ENCODE measurements at regions not wholly inside any gene's neighbourhood (a gene's known extent, or its start where the extent isn't known, plus 50 kb on each side); places are given as distances from the start of the nearest gene placed in this dataset.

DNA sequence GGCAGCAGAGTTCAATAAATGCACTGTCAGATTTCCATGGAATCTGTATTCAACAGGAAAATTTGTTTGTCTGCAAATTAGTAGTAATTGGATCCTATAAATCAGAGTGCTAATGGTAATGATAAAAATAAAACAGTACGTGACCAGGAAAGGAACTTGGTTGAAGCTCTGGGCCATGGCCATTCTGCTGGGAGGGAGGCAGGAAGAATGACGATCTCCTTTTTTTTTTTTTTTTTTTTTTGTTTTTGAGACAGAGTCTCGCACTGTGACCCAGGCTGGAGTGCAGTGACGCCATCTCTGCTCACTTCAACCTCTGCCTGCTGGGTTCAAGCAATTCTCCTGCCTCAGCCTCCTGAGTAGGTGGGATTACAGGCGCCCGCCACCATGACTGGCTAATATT lies 94.8 kb upstream of the SEC11C start (continued):
- TF ChIP-seq FOXJ3 (CRISPR knock-in tag; IDR thresholded peaks at IDR 0.05) = no peak
- TF ChIP-seq PHF21A (IDR thresholded peaks at IDR 0.05; ENCODE audit: borderline replicate concordance, low read depth) = no peak

DNA sequence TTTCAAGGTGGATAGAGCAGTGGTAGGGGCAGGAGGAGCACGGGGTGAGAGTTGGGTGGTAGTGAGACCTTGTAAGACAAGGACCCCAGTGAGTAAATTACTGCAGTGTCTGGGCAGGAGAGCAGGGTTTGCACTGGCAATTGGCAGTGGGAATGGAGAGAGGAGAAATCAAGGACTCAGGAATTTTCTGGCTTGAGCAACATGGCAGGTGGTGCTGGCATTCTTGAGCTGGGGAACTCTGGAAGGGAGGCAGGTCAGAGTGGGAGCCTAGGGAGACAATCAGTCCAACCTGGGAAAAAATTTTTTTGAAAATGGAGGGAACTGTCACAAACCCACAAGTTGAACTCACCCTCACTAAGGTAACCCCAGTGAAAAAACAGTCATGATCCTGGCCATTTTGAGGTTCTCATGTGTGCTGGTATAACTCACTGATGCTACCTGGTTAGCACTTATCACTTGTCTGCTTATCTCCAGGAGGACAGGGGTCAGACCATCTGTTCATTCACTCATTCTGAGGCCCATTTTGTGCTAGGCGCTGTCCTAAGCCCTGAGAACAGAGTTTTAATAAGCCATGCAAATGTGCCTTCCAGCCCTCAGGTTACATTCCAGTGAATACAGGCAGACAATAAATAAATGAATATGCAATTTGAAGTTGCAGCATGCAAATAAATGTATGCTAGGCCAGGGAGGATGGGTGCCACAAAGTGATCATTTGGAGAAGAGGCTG lies 92.2 kb upstream of the SEC11C start:
- H4K20me1 ChIP-seq (replicated peaks; ENCODE audit: control insufficient read depth, insufficient read depth, low read length) = no peaks in the 10 kb centered on the region
- intact Hi-C loops (cut with micrococcal nuclease) = no loop called here
- WGBS (ENCODE audit: insufficient coverage, low coverage, missing lambda C conversion rate) = 0% methylated on average over 1 of the region's 2 CpGs
- in situ Hi-C loops (cut with MboI) = no loop called here
- DNase-seq (ENCODE audit: extremely low read depth in 1 of 4, low spot score in 3 of 4) (no peak), ATAC-seq (no peak), FAIRE-seq (no peak)
- peaks cover 0 to 5% of the 10 kb centered on the region in 2 experiments; a peak in 2 of 5 replicates for H3K27me3 ChIP-seq (ENCODE audit: control insufficient read depth in 2 of 2, insufficient read depth in 2 of 2, low read length in 2 of 2)
- H3K4me1 ChIP-seq (replicated peaks in 1 of 2; ENCODE audit: control insufficient read depth in 2 of 2, insufficient read depth in 2 of 2, low read length in 2 of 2) = no peaks in the 10 kb centered on the region
- H3K9me3 ChIP-seq (replicated peaks; ENCODE audit: control insufficient read depth, insufficient read depth, low read depth, low read length) = no peaks in the 10 kb centered on the region
- no peak overlapping the region for H3K27ac ChIP-seq (ENCODE audit: extremely low read depth, low read depth, low read length)
- ChIA-PET CTCF (ENCODE audit: low intra/inter-chr PET ratio) (no interaction called here), POLR2A (no interaction called here)
- H2AFZ ChIP-seq (ENCODE audit: low read depth, low read length) = no peak overlapping the region
- no TSS peak for BruUV-seq (replicated peaks)
- H3K79me2 ChIP-seq (ENCODE audit: control insufficient read depth, insufficient read depth, low read length) = no peaks in the 10 kb centered on the region
- no peak overlapping the region for H3K4me3 ChIP-seq
- H3K9ac ChIP-seq (ENCODE audit: insufficient read depth in 1 of 2, low read depth in 2 of 2, low read length in 2 of 2) = no peak overlapping the region
- no peaks in the 10 kb centered on the region for H3K9me1 ChIP-seq (ENCODE audit: control insufficient read depth, insufficient read depth, low read length)
- no peaks in the 10 kb centered on the region for H3K36me3 ChIP-seq (ENCODE audit: control insufficient read depth, insufficient read depth, low read length)
- H3K4me2 ChIP-seq (ENCODE audit: insufficient read depth, low read length) = no peak overlapping the region
- TF ChIP-seq NR1H2 (CRISPR knock-in tag; IDR thresholded peaks at IDR 0.05) (no peak), MEF2A (IDR thresholded peaks at IDR 0.05; ENCODE audit: control insufficient read depth, low read depth, low read length) (no peak), PHF20 (IDR thresholded peaks at IDR 0.05; ENCODE audit: partially characterized antibody) (no peak), CTBP1 (IDR thresholded peaks at IDR 0.05; ENCODE audit: borderline replicate concordance) (no peak), LCOR (CRISPR knock-in tag; IDR thresholded peaks at IDR 0.05) (no peak)
- TF ChIP-seq, protein P1, sequence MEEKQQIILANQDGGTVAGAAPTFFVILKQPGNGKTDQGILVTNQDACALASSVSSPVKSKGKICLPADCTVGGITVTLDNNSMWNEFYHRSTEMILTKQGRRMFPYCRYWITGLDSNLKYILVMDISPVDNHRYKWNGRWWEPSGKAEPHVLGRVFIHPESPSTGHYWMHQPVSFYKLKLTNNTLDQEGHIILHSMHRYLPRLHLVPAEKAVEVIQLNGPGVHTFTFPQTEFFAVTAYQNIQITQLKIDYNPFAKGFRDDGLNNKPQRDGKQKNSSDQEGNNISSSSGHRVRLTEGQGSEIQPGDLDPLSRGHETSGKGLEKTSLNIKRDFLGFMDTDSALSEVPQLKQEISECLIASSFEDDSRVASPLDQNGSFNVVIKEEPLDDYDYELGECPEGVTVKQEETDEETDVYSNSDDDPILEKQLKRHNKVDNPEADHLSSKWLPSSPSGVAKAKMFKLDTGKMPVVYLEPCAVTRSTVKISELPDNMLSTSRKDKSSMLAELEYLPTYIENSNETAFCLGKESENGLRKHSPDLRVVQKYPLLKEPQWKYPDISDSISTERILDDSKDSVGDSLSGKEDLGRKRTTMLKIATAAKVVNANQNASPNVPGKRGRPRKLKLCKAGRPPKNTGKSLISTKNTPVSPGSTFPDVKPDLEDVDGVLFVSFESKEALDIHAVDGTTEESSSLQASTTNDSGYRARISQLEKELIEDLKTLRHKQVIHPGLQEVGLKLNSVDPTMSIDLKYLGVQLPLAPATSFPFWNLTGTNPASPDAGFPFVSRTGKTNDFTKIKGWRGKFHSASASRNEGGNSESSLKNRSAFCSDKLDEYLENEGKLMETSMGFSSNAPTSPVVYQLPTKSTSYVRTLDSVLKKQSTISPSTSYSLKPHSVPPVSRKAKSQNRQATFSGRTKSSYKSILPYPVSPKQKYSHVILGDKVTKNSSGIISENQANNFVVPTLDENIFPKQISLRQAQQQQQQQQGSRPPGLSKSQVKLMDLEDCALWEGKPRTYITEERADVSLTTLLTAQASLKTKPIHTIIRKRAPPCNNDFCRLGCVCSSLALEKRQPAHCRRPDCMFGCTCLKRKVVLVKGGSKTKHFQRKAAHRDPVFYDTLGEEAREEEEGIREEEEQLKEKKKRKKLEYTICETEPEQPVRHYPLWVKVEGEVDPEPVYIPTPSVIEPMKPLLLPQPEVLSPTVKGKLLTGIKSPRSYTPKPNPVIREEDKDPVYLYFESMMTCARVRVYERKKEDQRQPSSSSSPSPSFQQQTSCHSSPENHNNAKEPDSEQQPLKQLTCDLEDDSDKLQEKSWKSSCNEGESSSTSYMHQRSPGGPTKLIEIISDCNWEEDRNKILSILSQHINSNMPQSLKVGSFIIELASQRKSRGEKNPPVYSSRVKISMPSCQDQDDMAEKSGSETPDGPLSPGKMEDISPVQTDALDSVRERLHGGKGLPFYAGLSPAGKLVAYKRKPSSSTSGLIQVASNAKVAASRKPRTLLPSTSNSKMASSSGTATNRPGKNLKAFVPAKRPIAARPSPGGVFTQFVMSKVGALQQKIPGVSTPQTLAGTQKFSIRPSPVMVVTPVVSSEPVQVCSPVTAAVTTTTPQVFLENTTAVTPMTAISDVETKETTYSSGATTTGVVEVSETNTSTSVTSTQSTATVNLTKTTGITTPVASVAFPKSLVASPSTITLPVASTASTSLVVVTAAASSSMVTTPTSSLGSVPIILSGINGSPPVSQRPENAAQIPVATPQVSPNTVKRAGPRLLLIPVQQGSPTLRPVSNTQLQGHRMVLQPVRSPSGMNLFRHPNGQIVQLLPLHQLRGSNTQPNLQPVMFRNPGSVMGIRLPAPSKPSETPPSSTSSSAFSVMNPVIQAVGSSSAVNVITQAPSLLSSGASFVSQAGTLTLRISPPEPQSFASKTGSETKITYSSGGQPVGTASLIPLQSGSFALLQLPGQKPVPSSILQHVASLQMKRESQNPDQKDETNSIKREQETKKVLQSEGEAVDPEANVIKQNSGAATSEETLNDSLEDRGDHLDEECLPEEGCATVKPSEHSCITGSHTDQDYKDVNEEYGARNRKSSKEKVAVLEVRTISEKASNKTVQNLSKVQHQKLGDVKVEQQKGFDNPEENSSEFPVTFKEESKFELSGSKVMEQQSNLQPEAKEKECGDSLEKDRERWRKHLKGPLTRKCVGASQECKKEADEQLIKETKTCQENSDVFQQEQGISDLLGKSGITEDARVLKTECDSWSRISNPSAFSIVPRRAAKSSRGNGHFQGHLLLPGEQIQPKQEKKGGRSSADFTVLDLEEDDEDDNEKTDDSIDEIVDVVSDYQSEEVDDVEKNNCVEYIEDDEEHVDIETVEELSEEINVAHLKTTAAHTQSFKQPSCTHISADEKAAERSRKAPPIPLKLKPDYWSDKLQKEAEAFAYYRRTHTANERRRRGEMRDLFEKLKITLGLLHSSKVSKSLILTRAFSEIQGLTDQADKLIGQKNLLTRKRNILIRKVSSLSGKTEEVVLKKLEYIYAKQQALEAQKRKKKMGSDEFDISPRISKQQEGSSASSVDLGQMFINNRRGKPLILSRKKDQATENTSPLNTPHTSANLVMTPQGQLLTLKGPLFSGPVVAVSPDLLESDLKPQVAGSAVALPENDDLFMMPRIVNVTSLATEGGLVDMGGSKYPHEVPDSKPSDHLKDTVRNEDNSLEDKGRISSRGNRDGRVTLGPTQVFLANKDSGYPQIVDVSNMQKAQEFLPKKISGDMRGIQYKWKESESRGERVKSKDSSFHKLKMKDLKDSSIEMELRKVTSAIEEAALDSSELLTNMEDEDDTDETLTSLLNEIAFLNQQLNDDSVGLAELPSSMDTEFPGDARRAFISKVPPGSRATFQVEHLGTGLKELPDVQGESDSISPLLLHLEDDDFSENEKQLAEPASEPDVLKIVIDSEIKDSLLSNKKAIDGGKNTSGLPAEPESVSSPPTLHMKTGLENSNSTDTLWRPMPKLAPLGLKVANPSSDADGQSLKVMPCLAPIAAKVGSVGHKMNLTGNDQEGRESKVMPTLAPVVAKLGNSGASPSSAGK (IDR thresholded peaks at IDR 0.05) = no peak
- TF ChIP-seq, protein P2, sequence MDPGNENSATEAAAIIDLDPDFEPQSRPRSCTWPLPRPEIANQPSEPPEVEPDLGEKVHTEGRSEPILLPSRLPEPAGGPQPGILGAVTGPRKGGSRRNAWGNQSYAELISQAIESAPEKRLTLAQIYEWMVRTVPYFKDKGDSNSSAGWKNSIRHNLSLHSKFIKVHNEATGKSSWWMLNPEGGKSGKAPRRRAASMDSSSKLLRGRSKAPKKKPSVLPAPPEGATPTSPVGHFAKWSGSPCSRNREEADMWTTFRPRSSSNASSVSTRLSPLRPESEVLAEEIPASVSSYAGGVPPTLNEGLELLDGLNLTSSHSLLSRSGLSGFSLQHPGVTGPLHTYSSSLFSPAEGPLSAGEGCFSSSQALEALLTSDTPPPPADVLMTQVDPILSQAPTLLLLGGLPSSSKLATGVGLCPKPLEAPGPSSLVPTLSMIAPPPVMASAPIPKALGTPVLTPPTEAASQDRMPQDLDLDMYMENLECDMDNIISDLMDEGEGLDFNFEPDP (CRISPR knock-in tag; IDR thresholded peaks at IDR 0.05) = no peak
